ENCODE measurements at regions not wholly inside any gene's neighbourhood (a gene's known extent, or its start where the extent isn't known, plus 50 kb on each side); places are given as distances from the start of the nearest gene placed in this dataset.

- ATAC-seq, result no peak
- ChIA-PET POLR2A (no interaction called here), CTCF (no interaction called here)
- H3K9me3 Mint-ChIP-seq, result no peaks in the 10 kb centered on the region
- no peaks in the 10 kb centered on the region for H3K4me1 Mint-ChIP-seq
- H3K36me3 Mint-ChIP-seq, result no peaks in the 10 kb centered on the region
- DNase-seq (ENCODE audit: low spot score), result no peak
- H3K27me3 Mint-ChIP-seq (ENCODE audit: low read depth), result no peaks in the 10 kb centered on the region
- H3K4me3 Mint-ChIP-seq, result no peak overlapping the region
- no peak for TF ChIP-seq ERG (CRISPR knock-in tag; IDR thresholded peaks at IDR 0.05)
- no peak for TF ChIP-seq HMGXB4 (CRISPR knock-in tag; IDR thresholded peaks at IDR 0.05)
- no peak for TF ChIP-seq MLX (CRISPR knock-in tag; IDR thresholded peaks at IDR 0.05)
- no peak for TF ChIP-seq GABPB1 (CRISPR knock-in tag; IDR thresholded peaks at IDR 0.05)
- TF ChIP-seq FOXJ3 (CRISPR knock-in tag; IDR thresholded peaks at IDR 0.05; ENCODE audit: borderline replicate concordance), result no peak
- no peak for TF ChIP-seq TEAD1 (CRISPR knock-in tag; IDR thresholded peaks at IDR 0.05)
- no peak for TF ChIP-seq PREB (CRISPR knock-in tag; IDR thresholded peaks at IDR 0.05; ENCODE audit: borderline replicate concordance)
- no peak overlapping the region for H3K27ac Mint-ChIP-seq
Observed at GRCh38 chr1:87555366-87555765, 226.7 kb downstream of the LMO4 start.

- DNase-seq (ENCODE audit: low spot score) (no peak), ATAC-seq (no peak)
- POLR2A ChIA-PET, result no interaction called here
- Mint-ChIP-seq H3K4me3 (no peak overlapping the region), H3K27me3 (ENCODE audit: low read depth) (no peaks in the 10 kb centered on the region), H3K9me3 (no peaks in the 10 kb centered on the region), H3K36me3 (no peaks in the 10 kb centered on the region), H3K4me1 (no peaks in the 10 kb centered on the region), H3K27ac (no peak overlapping the region)
- CTCF ChIA-PET, result no interaction called here
- no peak for TF ChIP-seq ATF2 (CRISPR knock-in tag; IDR thresholded peaks at IDR 0.05; ENCODE audit: borderline replicate concordance, low read depth)
- TF ChIP-seq ATF6 (CRISPR knock-in tag; IDR thresholded peaks at IDR 0.05), result no peak
- TF ChIP-seq ARID4B (CRISPR knock-in tag; IDR thresholded peaks at IDR 0.05; ENCODE audit: borderline replicate concordance), result no peak
- TF ChIP-seq ZNF396 (CRISPR knock-in tag; IDR thresholded peaks at IDR 0.05; ENCODE audit: borderline replicate concordance), result no peak
- TF ChIP-seq ZNF425 (CRISPR knock-in tag; conservative IDR thresholded peaks at IDR 0.05), result no peak
- TF ChIP-seq RELA (CRISPR knock-in tag; IDR thresholded peaks at IDR 0.05; ENCODE audit: borderline replicate concordance), result no peak
Observed at GRCh38 chr1:87556326-87556725, 227.6 kb downstream of the LMO4 start.
